HCT116 (cell line): ENCODE measurements at regions not wholly inside any gene's neighbourhood (a gene's known extent, or its start where the extent isn't known, plus 50 kb on each side); places are given as distances from the start of the nearest gene placed in this dataset.

Experiments
- CTCF ChIP-seq, 3 experiments: fragments of 200-600 bp in 1 of 3; sonication (generic) in 1 of 3; IDR thresholded peaks in 2 of 3; conservative IDR thresholded peaks in 1 of 3; 2 replicates each; pipeline ENCODE4 v1.5.1; 2012 to 2017; ENCODE audit warnings: low read depth in 2 of 3, low read length in 2 of 3, antibody characterized with exemption in 1 of 3, borderline replicate concordance in 1 of 3, control low read depth in 1 of 3, mild to moderate bottlenecking in 1 of 3, mixed read lengths in 1 of 3, mixed run types in 1 of 3, moderate library complexity in 1 of 3; ENCODE audit not compliant: insufficient read depth in 1 of 3
- ELF1 ChIP-seq: IDR thresholded peaks from 2 replicates; pipeline ENCODE4 v1.6.1; 2012; ENCODE audit warnings: low read depth, borderline replicate concordance
- EZH2phosphoT487 ChIP-seq: fragments of 200-600 bp; IDR thresholded peaks from 2 replicates; pipeline ENCODE4 v1.6.1; 2018; ENCODE audit warnings: antibody characterized with exemption, borderline replicate concordance

DNA sequence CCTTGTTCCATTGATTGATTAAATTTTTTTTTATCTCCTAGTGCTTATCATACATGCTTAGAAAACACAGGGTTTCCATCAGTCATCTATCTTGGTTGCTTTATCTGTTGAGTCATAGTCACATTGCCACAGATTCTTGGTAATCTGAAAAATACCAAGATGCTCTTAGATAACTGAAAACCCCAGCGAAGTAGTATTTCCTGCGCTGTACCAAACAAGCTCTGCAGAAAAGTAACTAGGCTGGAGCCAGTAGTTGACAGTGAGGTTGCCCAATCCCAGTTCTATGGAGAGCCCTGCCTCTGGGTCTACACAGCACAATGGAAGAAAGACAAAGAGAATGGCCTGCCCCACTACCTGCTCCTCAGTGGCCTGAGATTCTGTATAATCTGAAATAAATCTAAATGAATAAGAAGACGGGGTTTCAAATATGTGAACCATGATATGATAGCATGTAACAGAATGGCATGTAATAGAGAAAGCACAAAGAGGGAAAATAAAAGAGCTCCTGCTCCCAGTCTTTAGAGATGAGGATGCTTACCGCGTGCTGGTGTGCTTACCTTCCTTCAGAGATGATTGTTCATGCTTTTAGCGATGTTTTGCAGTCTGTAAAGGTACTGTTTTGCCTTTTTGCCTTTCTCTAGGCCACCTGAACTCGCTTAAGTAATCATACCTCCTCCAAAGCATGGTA lies 55.3 kb upstream of the RAPGEF2 start:
- TF ChIP-seq EZH2phosphoT487 (no peak), CTCF (IDR thresholded peaks at IDR 0.05 in 2 of 3, conservative IDR thresholded peaks at IDR 0.05 in 1 of 3; ENCODE audit: borderline replicate concordance in 1 of 3, insufficient read depth in 1 of 3, low read depth in 2 of 3, low read length in 2 of 3) (no peak), ELF1 (no peak)
